H4 (cell line): ENCODE measurements at regions not wholly inside any gene's neighbourhood (a gene's known extent, or its start where the extent isn't known, plus 50 kb on each side); places are given as distances from the start of the nearest gene placed in this dataset.

Experiments used
- DNase-seq: peaks from one replicate; pipeline ENCODE4 v3.0.0-alpha.2; 2015; ENCODE audit warnings: low spot score

DNA sequence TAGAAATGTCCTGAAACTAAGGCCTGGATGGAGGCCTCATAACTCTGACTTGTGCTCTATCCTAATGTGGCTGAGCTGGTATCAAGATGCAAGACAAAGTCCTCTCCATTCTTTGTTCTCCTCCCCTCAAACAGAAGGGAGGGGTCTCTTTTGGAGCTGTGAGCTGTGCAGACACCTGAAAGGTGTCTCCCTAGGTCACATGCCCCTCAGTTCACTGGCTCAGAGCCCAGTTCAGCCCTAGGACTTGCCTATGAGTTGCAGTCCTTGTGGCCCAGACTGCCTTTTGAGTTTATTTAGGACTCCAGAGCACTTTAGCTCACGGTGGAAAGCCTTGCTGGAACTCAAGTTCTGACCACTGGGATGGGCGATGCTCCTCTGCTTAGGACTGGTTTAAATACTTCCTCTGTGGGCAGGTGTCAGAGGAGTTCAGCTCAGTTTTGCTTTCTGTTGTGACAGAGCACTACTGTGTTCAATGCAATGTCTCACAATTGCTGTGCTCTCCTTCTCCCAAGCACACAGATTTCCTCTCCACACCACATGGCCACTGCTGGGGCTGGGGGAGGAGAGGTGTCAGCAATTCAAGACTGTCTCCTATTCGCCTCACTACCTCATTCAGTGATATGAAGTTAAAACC, 84.8 kb upstream of the ZNF827 start:
- DNase-seq, result no peak

DNA sequence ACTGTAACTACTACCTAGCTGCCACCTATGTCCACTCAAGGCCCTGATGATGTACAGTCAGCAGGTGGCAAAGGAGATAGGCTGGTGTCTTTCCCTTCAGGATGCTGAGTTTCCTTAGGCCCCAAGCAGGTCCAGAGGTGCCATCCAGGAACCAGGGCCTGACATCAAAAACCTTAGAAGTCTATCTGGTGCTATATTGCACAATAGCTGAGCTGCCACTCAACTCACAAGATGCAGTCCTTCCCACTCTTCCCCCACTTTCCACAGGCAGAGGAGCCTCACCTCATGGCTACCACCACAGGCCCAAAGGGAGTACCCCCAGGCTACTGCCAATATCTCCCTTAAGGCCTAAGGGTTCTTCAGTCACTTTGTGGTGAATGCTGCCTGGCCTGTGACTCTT, 83.9 kb upstream of the ZNF827 start:
- no peak for DNase-seq

DNA sequence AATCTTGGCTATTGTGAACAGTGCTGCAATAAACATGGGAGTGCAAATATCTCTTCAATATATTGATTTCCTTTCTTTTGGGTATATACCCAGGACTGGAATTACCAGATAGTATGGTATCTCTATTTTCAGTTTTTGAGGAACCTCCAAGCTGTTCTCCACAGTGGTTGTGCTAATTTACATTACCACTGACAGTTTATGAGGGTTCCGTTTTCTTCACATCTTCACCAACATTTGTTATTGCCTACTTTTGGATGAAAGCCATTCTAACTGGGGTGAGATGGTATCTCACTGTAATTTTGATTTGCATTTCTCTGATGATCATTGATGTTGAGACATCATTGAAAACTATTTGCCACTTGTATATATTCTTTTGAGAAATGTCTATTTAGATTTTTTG, 79.6 kb upstream of the ZNF827 start:
- no peak for DNase-seq

DNA sequence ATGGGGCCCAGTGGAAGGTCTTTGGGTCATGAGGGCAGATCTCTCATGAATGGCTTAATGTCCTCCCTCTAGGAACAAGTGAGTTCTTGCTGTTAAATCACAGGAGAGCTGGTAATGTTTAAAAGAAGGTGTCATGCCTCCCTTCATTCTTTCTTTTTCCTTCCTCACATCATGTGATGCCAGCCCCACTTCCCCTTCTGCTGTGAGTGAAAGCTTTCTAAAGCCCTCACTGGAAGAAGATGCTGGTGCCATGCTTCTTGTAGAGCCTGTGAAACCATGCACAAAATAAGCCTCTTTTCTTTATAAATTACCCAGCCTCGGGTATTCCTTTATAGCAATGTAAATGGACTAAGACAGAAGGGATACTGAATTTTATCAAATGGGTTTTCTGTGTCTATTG, 66.1 kb upstream of the ZNF827 start:
- no peak for DNase-seq

DNA sequence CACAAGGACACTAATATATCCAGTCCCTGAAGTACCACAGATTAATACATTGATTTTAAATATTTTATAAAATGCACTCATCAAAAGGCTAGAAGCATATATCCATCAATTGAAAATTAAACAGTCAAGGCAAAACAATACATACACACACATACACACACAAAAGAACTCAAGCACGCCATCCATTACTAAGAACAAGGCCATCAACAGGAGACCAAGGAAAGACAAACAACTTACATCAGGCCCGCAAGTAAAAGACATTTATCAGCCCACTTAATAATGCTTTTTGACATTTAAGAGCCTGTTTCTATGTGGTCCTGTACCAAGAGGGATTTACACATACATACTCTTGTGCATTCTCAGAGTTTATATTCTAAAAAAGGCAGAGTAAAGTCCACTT, 50.0 kb upstream of the ZNF827 start:
- DNase-seq, result no peak
